ENCODE measurements at regions not wholly inside any gene's neighbourhood (a gene's known extent, or its start where the extent isn't known, plus 50 kb on each side); places are given as distances from the start of the nearest gene placed in this dataset.

- Histone ChIP-seq H4K5ac (ENCODE audit: low read depth, low read length) (peak overlapping the region; percentile 15; the same call in 1 of the 2 replicates), H3K4me2 (ENCODE audit: low read depth, low read length) (no peak overlapping the region), H3K27me3 (ENCODE audit: control insufficient read depth, insufficient read depth, low read length) (no peaks in the 10 kb centered on the region), H3K9ac (ENCODE audit: low read depth, low read length) (no peak overlapping the region), H2BK20ac (ENCODE audit: low read depth, low read length) (peak overlapping the region; percentile 86; the same call in 1 of the 2 replicates), H3K4ac (ENCODE audit: low read depth, low read length) (peak overlapping the region; percentile 25; the same call in 1 of the 2 replicates), H3K79me1 (ENCODE audit: low read depth in 1 of 2, low read length in 2 of 2) (peaks cover under 1 to 19% of the 10 kb centered on the region in 2 experiments; a peak in 2 of 4 replicates), H3K4me1 (ENCODE audit: control insufficient read depth, insufficient read depth, low read length) (peaks cover 5% of the 10 kb centered on the region), H3K14ac (replicated peaks; ENCODE audit: low read depth, low read length) (no peak overlapping the region), H3K9me1 (ENCODE audit: insufficient read depth, low read length) (peaks cover 5% of the 10 kb centered on the region), H2BK15ac (ENCODE audit: low read depth, low read length) (no peak overlapping the region), H3K27ac (ENCODE audit: insufficient read depth, low read length) (no peak overlapping the region), H3K36me3 (ENCODE audit: control insufficient read depth, insufficient read depth, low read length) (no peaks in the 10 kb centered on the region), H4K20me1 (ENCODE audit: insufficient read depth, low read length) (no peaks in the 10 kb centered on the region), H4K8ac (ENCODE audit: low read depth in 2 of 2, low read length in 2 of 2) (peak overlapping the region in 1 of 2 experiments; percentile 22; a peak in 1 of 4 replicates), H2BK5ac (ENCODE audit: low read depth, low read length, poor library complexity, severe bottlenecking) (peak overlapping the region; percentile 2), H3K4me3 (ENCODE audit: insufficient read depth, low read depth, low read length) (no peak overlapping the region), H3K56ac (ENCODE audit: extremely low read depth, insufficient read depth, low read length) (no peak overlapping the region), H3K23ac (ENCODE audit: low read depth, low read length) (no peak overlapping the region), H3K9me3 (ENCODE audit: control insufficient read depth, insufficient read depth, low read length) (no peaks in the 10 kb centered on the region), H2AFZ (replicated peaks; ENCODE audit: low read length, poor library complexity) (no peak overlapping the region), H3K18ac (ENCODE audit: low read depth, low read length) (no peak overlapping the region), H2AK9ac (replicated peaks; ENCODE audit: low read depth, low read length, poor library complexity) (no peak overlapping the region), H4K91ac (ENCODE audit: insufficient read depth, low read depth, low read length) (no peak overlapping the region), H2BK120ac (ENCODE audit: low read depth, low read length) (peak overlapping the region; percentile 97), H2AK5ac (ENCODE audit: low read depth, low read length) (no peak overlapping the region)
- ChIA-PET POLR2A (ENCODE audit: unreplicated experiment) (no interaction called here), CTCF (interaction anchor here (0.6 to 2.6 kb wide), 18 partner anchors 14 to 559 kb away, joined by 3 to 25 read pairs (median 4); partner anchors contain the start of gene CCDC71L)
- DNase-seq (no peak), ATAC-seq (ENCODE audit: low read depth) (no peak)
- dilution Hi-C loops (cut with HindIII; ENCODE audit: low sequenced_read_pairs, unreplicated experiment): no loop called here
- BruUV-seq (replicated peaks): no TSS peak
- TF ChIP-seq CTCF (conservative IDR thresholded peaks at IDR 0.05; ENCODE audit: low read depth, low read length) (no peak), POLR2A (IDR thresholded peaks at IDR 0.05; ENCODE audit: low read depth, low read length) (no peak), MAZ (IDR thresholded peaks at IDR 0.05; ENCODE audit: borderline replicate concordance, low read depth, low read length) (no peak), USF2 (IDR thresholded peaks at IDR 0.05; ENCODE audit: low read depth, low read length) (no peak), SMC3 (IDR thresholded peaks at IDR 0.05; ENCODE audit: low read depth, low read length) (no peak), RCOR1 (IDR thresholded peaks at IDR 0.05; ENCODE audit: insufficient replicate concordance, low read length) (no peak), ELK1 (IDR thresholded peaks at IDR 0.05; ENCODE audit: borderline replicate concordance, low read depth, low read length) (no peak), MAFK (IDR thresholded peaks at IDR 0.05; ENCODE audit: low read depth, low read length) (no peak), RFX5 (IDR thresholded peaks at IDR 0.05; ENCODE audit: low read depth, low read length) (no peak), FOS (IDR thresholded peaks at IDR 0.05; ENCODE audit: low read depth, low read length) (no peak)
- in situ Hi-C loops (cut with MboI; ENCODE audit: low sequenced_read_pairs): no loop called here
- no CpG with 5 or more reads among the region's 3 CpGs for WGBS, 2 experiments (ENCODE audit: extremely low coverage in 2 of 2, insufficient read length in 1 of 2)
- intact Hi-C loops (cut with micrococcal nuclease): loop anchor here (1.0 to 5.0 kb wide), 6 partner anchors 76 to 560 kb away; no protein-coding TSS in a partner anchor
Measured at GRCh38 chr7:106736123-106736507, 75.2 kb upstream of the CCDC71L start.
